ENCODE measurements at regions not wholly inside any gene's neighbourhood (a gene's known extent, or its start where the extent isn't known, plus 50 kb on each side); places are given as distances from the start of the nearest gene placed in this dataset.

GRCh38 chr10:1847361-1847760 lies 110.0 kb upstream of the ADARB2 start:
- no peak for TF ChIP-seq POLR2AphosphoS5 (IDR thresholded peaks at IDR 0.05)
- no peak for TF ChIP-seq POLR2A (IDR thresholded peaks at IDR 0.05)
- no peak for TF ChIP-seq EP300 (IDR thresholded peaks at IDR 0.05)
- TF ChIP-seq, protein P1, sequence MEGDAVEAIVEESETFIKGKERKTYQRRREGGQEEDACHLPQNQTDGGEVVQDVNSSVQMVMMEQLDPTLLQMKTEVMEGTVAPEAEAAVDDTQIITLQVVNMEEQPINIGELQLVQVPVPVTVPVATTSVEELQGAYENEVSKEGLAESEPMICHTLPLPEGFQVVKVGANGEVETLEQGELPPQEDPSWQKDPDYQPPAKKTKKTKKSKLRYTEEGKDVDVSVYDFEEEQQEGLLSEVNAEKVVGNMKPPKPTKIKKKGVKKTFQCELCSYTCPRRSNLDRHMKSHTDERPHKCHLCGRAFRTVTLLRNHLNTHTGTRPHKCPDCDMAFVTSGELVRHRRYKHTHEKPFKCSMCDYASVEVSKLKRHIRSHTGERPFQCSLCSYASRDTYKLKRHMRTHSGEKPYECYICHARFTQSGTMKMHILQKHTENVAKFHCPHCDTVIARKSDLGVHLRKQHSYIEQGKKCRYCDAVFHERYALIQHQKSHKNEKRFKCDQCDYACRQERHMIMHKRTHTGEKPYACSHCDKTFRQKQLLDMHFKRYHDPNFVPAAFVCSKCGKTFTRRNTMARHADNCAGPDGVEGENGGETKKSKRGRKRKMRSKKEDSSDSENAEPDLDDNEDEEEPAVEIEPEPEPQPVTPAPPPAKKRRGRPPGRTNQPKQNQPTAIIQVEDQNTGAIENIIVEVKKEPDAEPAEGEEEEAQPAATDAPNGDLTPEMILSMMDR (IDR thresholded peaks at IDR 0.05) = no peak
- Histone ChIP-seq H3K9me3 (peaks cover 0 to 2% (median 0%) of the 10 kb centered on the region in 4 donors), H3K27ac (no peak overlapping the region), H3K36me3 (no peaks in the 10 kb centered on the region), H3K4me3 (no peak overlapping the region), H3K27me3 (no peaks in the 10 kb centered on the region), H3K4me1 (no peaks in the 10 kb centered on the region)
- DNase-seq = no peak
- WGBS, 2 donors = 90 to 91% methylated on average over 18 of the region's 18 CpGs
- intact Hi-C loops (cut with DNase I) = no loop called here

DNA sequence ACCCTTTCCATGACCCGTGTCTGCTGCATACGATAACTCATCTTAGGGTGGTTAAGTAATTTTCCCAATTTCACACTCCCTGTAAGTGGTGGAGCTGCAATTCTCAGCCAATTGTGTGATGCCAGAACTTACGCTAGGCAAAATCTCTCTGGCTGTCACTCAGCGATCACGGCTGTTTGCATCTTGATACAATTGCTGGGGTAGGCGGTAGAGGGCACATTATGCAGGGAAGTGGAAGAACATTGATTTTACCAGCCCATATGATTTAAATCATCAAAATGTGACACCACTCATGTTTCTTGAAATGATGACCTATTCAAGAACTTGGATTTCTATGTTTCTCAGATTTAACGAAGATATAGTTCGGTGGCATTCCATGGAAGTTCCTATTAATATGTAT lies 108.7 kb upstream of the ADARB2 start:
- H3K27ac ChIP-seq = no peak overlapping the region
- WGBS, 2 donors = 93% methylated on average over 8 of the region's 8 CpGs
- H3K27me3 ChIP-seq = no peaks in the 10 kb centered on the region
- no peaks in the 10 kb centered on the region for H3K36me3 ChIP-seq
- no peaks in the 10 kb centered on the region for H3K4me1 ChIP-seq
- no peak for DNase-seq
- intact Hi-C loops (cut with DNase I) = no loop called here
- TF ChIP-seq, protein P1 (IDR thresholded peaks at IDR 0.05) = no peak
- no peak for TF ChIP-seq POLR2A (IDR thresholded peaks at IDR 0.05)
- no peak for TF ChIP-seq EP300 (IDR thresholded peaks at IDR 0.05)
- no peak for TF ChIP-seq POLR2AphosphoS5 (IDR thresholded peaks at IDR 0.05)
- H3K9me3 ChIP-seq = peaks cover 0 to 2% (median 0%) of the 10 kb centered on the region in 4 donors
- no peak overlapping the region for H3K4me3 ChIP-seq

- Histone ChIP-seq H3K27me3 (no peaks in the 10 kb centered on the region), H3K4me1 (no peaks in the 10 kb centered on the region), H3K4me3 (no peak overlapping the region), H3K27ac (no peak overlapping the region), H3K36me3 (no peaks in the 10 kb centered on the region), H3K9me3 (no peaks in the 10 kb centered on the region)
- WGBS, 2 donors = 72 to 92% methylated on average over 3 of the region's 3 CpGs
- TF ChIP-seq EP300 (IDR thresholded peaks at IDR 0.05) (no peak), POLR2AphosphoS5 (IDR thresholded peaks at IDR 0.05) (no peak), POLR2A (IDR thresholded peaks at IDR 0.05) (no peak)
- TF ChIP-seq, protein P1 (IDR thresholded peaks at IDR 0.05) = no peak
- intact Hi-C loops (cut with DNase I) = no loop called here
- no peak for DNase-seq
Observed at GRCh38 chr10:1841759-1842158, 104.4 kb upstream of the ADARB2 start.

GRCh38 chr10:1829712-1830111 lies 92.4 kb upstream of the ADARB2 start:
- no peak for DNase-seq
- TF ChIP-seq EP300 (IDR thresholded peaks at IDR 0.05) (no peak), POLR2A (IDR thresholded peaks at IDR 0.05) (no peak), POLR2AphosphoS5 (IDR thresholded peaks at IDR 0.05) (no peak)
- TF ChIP-seq, protein P1 (IDR thresholded peaks at IDR 0.05) = no peak
- WGBS, 2 donors = 72 to 90% methylated on average over 5 of the region's 5 CpGs
- Histone ChIP-seq H3K36me3 (no peaks in the 10 kb centered on the region), H3K4me3 (no peak overlapping the region), H3K9me3 (peaks cover 0 to 4% (median 0%) of the 10 kb centered on the region in 4 donors), H3K27ac (no peak overlapping the region), H3K4me1 (no peaks in the 10 kb centered on the region), H3K27me3 (no peaks in the 10 kb centered on the region)
- intact Hi-C loops (cut with DNase I) = no loop called here

DNA sequence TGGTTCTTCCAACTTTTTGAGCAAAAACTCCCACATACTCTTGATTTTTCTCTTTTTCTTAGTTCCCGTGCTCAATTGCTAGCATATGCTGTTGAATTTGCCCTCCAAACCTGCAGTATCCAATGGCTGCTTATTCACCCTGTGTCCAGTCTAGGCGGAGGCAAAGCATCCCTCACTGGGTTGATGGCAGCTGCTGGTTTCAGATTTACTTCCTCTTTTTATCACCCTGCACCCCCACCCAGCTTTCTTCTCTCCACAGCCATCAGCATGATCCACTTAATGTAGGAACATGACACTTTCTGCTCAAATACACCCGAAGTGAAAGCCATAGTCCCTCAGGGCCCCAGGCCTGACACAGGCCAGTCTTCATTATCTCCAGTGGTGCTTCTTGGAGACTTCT lies 87.6 kb upstream of the ADARB2 start:
- Histone ChIP-seq H3K9me3 (peaks cover 0 to 2% (median 0%) of the 10 kb centered on the region in 4 donors), H3K27ac (no peak overlapping the region), H3K36me3 (no peaks in the 10 kb centered on the region), H3K4me3 (no peak overlapping the region), H3K4me1 (no peaks in the 10 kb centered on the region), H3K27me3 (no peaks in the 10 kb centered on the region)
- TF ChIP-seq POLR2A (IDR thresholded peaks at IDR 0.05) (no peak), POLR2AphosphoS5 (IDR thresholded peaks at IDR 0.05) (no peak), EP300 (IDR thresholded peaks at IDR 0.05) (no peak)
- TF ChIP-seq, protein P1 (IDR thresholded peaks at IDR 0.05) = no peak
- DNase-seq = no peak
- WGBS, 2 donors = 63 to 80% methylated on average over 3 of the region's 3 CpGs
- intact Hi-C loops (cut with DNase I) = no loop called here

Data from sigmoid colon (tissue), 6 donors.